GM23248 (cell line): ENCODE measurements at regions not wholly inside any gene's neighbourhood (a gene's known extent, or its start where the extent isn't known, plus 50 kb on each side); places are given as distances from the start of the nearest gene placed in this dataset.

Experiments used
- EZH2 ChIP-seq: fragments of 200-600 bp; sonication (generic); IDR thresholded peaks from 2 replicates; pipeline ENCODE4 v1.6.1; 2018; ENCODE audit warnings: antibody characterized with exemption, mild to moderate bottlenecking; ENCODE audit not compliant: insufficient read depth, poor library complexity, severe bottlenecking
- EZH2phosphoT487 ChIP-seq: fragments of 200-600 bp; sonication (generic); IDR thresholded peaks from 2 replicates; pipeline ENCODE4 v1.6.1; 2018; ENCODE audit warnings: antibody characterized with exemption, moderate library complexity, mild to moderate bottlenecking, low read depth; ENCODE audit not compliant: insufficient read depth

DNA sequence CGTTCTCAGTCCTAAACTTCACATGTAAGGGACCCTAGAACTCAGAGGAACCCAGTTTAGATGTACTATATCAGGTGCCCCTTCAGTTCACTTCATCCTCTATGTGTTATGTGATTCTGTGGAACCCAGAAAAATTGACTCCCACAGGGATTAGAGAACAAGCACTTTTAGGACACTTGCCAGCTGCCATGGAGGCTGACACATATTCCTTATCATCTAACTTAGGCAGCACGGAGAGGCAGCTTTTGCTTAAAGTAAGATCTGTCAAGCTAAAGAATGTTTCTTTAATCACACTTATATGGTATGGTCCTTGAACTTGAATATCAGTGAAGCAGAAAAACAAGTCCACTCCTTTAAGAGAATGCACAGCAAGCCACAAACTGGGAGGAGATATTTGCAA, 701.5 kb upstream of the ID4 start:
- no peak for TF ChIP-seq EZH2
- no peak for TF ChIP-seq EZH2phosphoT487
